Right cardiac atrium (tissue), 5 donors: ENCODE measurements at regions not wholly inside any gene's neighbourhood (a gene's known extent, or its start where the extent isn't known, plus 50 kb on each side); places are given as distances from the start of the nearest gene placed in this dataset.

Experiments used
- ATAC-seq, 2 donors: fragments of 200-7000 bp; cut with Tn5 transposase; one replicate each; pipeline versions ENCODE4 v1.8.0 to v1.9.1; 2020; ENCODE audit warnings: moderate library complexity in 2 of 2, mild to moderate bottlenecking in 1 of 2
- DNase-seq, 3 donors: peaks; one replicate each; pipeline ENCODE4 v3.0.0-alpha.2; 2020
- H3K27ac ChIP-seq: one replicate; pipeline ENCODE4 v1.5.1; 2013; ENCODE audit warnings: mild to moderate bottlenecking, low read length, control low read depth, moderate library complexity
- H3K27me3 ChIP-seq: one replicate; pipeline ENCODE4 v1.6.1; 2013; ENCODE audit not compliant: control insufficient read depth, insufficient read depth
- H3K4me1 ChIP-seq: one replicate; pipeline ENCODE4 v1.6.1; 2013; ENCODE audit warnings: low read length; ENCODE audit not compliant: control insufficient read depth, insufficient read depth
- H3K4me3 ChIP-seq: one replicate; pipeline ENCODE4 v1.5.1; 2013; ENCODE audit warnings: low read length, control low read depth
- H3K9me3 ChIP-seq: one replicate; pipeline ENCODE4 v1.6.1; 2013; ENCODE audit warnings: low read length; ENCODE audit not compliant: control insufficient read depth
- WGBS: extraction: QIAGEN DNeasy Blood & Tissue Kit; methylation state at CpG from one replicate; pipeline ENCODE4 v1.1.7; 2013; 5-methylcytosine and 5-hydroxymethylcytosine counted together
- intact Hi-C, 4 donors: fragments of 100-400 bp; cut with DNase I; formaldehyde crosslinking; loops; one replicate each; pipeline versions ENCODE4 v1.11.0 to v1.14.0; 2022 to 2023
- microRNA-seq, 2 donors: library from miRNA; unstranded; fragments of <30 nt; microRNA quantifications; one replicate each; pipeline ENCODE4 v1.2.0, GENCODE V29; 2020 to 2021
- donor health status: healthy with polysubstance abuse.
- donor health status: DM: no; HTN: yes; CAD: no.
- donor health status: DM: no; HTN: no; CAD: no.
- donor health status: DM: no; HTN: yes; CAD: no; lungs with severe emphysema.
- donor health status: DM: yes; HTN: yes; CAD: no.

GRCh38 chr14:50055461-50056228 lies 60.7 kb downstream of the VCPKMT start:
- WGBS = 77% methylated on average over 14 of the region's 14 CpGs
- ATAC-seq = peak in 1 of 2 donors; percentile 22
- H3K9me3 ChIP-seq = no peaks in the 10 kb centered on the region
- H3K27me3 ChIP-seq = no peaks in the 10 kb centered on the region
- intact Hi-C loops = no loop called here
- H3K4me1 ChIP-seq = peaks cover 4% of the 10 kb centered on the region
- H3K4me3 ChIP-seq = no peak overlapping the region
- DNase-seq = peak in 1 of 3 donors; percentile 64
- H3K27ac ChIP-seq = no peak overlapping the region

- no peaks in the 10 kb centered on the region for H3K9me3 ChIP-seq
- peaks cover 8% of the 10 kb centered on the region for H3K4me1 ChIP-seq
- DNase-seq = no peak
- WGBS = 61% methylated on average over 16 of the region's 16 CpGs
- intact Hi-C loops = no loop called here
- peak in 1 of 2 donors; percentile 52 for ATAC-seq
- H3K27ac ChIP-seq = no peak overlapping the region
- no peaks in the 10 kb centered on the region for H3K27me3 ChIP-seq
- no peak overlapping the region for H3K4me3 ChIP-seq
Observed at GRCh38 chr14:50056435-50056834, 59.9 kb downstream of the VCPKMT start.

- WGBS = 76% methylated on average over 5 of the region's 5 CpGs
- H3K27ac ChIP-seq = no peak overlapping the region
- H3K4me1 ChIP-seq = peaks cover 11% of the 10 kb centered on the region
- H3K27me3 ChIP-seq = no peaks in the 10 kb centered on the region
- ATAC-seq = no peak
- intact Hi-C loops = no loop called here
- no peak overlapping the region for H3K4me3 ChIP-seq
- no peak for DNase-seq
- H3K9me3 ChIP-seq = no peaks in the 10 kb centered on the region
Observed at GRCh38 chr14:50057331-50057730, 59.0 kb downstream of the VCPKMT start.

GRCh38 chr14:50058113-50058512 lies 58.3 kb downstream of the VCPKMT start:
- DNase-seq (no peak), ATAC-seq (no peak)
- no peaks in the 10 kb centered on the region for H3K9me3 ChIP-seq
- no peak overlapping the region for H3K27ac ChIP-seq
- no peaks in the 10 kb centered on the region for H3K27me3 ChIP-seq
- intact Hi-C loops = no loop called here
- 89% methylated on average over 1 of the region's 1 CpG for WGBS
- H3K4me3 ChIP-seq = no peak overlapping the region
- H3K4me1 ChIP-seq = peaks cover 11% of the 10 kb centered on the region

Small RNA genes lying in the stretch of these regions (microRNA-seq; reads per million reads assigned to microRNA genes)
- 0 reads per million in 2 donors for gene MIR6076
